Heart right ventricle (tissue), 16 donors: ENCODE measurements at regions not wholly inside any gene's neighbourhood (a gene's known extent, or its start where the extent isn't known, plus 50 kb on each side); places are given as distances from the start of the nearest gene placed in this dataset.

Experiments used
- ATAC-seq, 8 donors: fragments of 200-7000 bp; cut with Tn5 transposase; one replicate each; pipeline ENCODE4 v1.9.1; 2020; ENCODE audit warnings: mild to moderate bottlenecking in 8 of 8, moderate library complexity in 8 of 8, moderate number of reproducible peaks in 1 of 8
- DNase-seq, 2 donors: peaks; one replicate each; pipeline ENCODE4 v3.0.0-alpha.2; 2020
- H3K27ac ChIP-seq, 10 donors: fragments of 200-600 bp; sonication (generic) in 2 of 10; one replicate each; pipeline versions ENCODE4 v1.5.0 to v1.8.0; 2020 to 2022; ENCODE audit warnings: mild to moderate bottlenecking in 3 of 10
- H3K27me3 ChIP-seq, 7 donors: fragments of 200-600 bp; one replicate each; pipeline ENCODE4 v1.8.0; 2021 to 2022; ENCODE audit warnings: mild to moderate bottlenecking in 2 of 7
- H3K36me3 ChIP-seq, 9 donors: fragments of 200-600 bp; sonication (generic) in 1 of 9; one replicate each; pipeline versions ENCODE4 v1.5.0 to v1.8.0; 2020 to 2022; ENCODE audit warnings: mild to moderate bottlenecking in 2 of 9
- H3K4me1 ChIP-seq, 9 donors: fragments of 200-600 bp; sonication (generic) in 1 of 9; one replicate each; pipeline versions ENCODE4 v1.5.0 to v1.8.0; 2020 to 2022; ENCODE audit warnings: mild to moderate bottlenecking in 4 of 9
- H3K4me3 ChIP-seq, 10 donors: fragments of 200-600 bp; sonication (generic) in 2 of 10; one replicate each; pipeline versions ENCODE4 v1.5.0 to v1.8.0; 2020 to 2022; ENCODE audit warnings: mild to moderate bottlenecking in 7 of 10, moderate library complexity in 2 of 10
- H3K9me3 ChIP-seq, 11 donors: fragments of 200-600 bp in 10 of 11; sonication (generic) in 2 of 11; one replicate each; pipeline versions ENCODE4 v1.5.0 to v1.8.0; 2013 to 2022; ENCODE audit warnings: mild to moderate bottlenecking in 2 of 11, control low read depth in 1 of 11, moderate library complexity in 1 of 11
- WGBS, 2 donors: extraction: QIAGEN DNeasy Blood & Tissue Kit; methylation state at CpG; one replicate each; pipeline ENCODE4 v1.1.7; 2013; ENCODE audit warnings: inconsistent platforms in 1 of 2; 5-methylcytosine and 5-hydroxymethylcytosine counted together
- intact Hi-C, 10 donors: fragments of 100-400 bp; cut with DNase I; formaldehyde crosslinking; loops; one replicate each; pipeline versions ENCODE4 v1.11.1 to v1.14.2; 2022
- TF ChIP-seq, protein P1 (sequence below), 9 donors: fragments of 200-600 bp; sonication (generic) in 2 of 9; IDR thresholded peaks; one replicate each; pipeline versions ENCODE4 v1.5.0 to v1.8.0; 2021 to 2022; ENCODE audit warnings: antibody characterized with exemption in 9 of 9, mild to moderate bottlenecking in 5 of 9, moderate library complexity in 1 of 9
- donor health status: Arrhythmogenic right ventricular cardiomyopathy.
- donor health status: ischemic (EF 13 %, LVEDD 7.1; RV severe dilation, severe dysfunction).
- donor health status: healthy with polysubstance abuse.
- donor health status: DM: no; HTN: yes; CAD: no.
- donor health status: DM: no; HTN: no; CAD: no.
- donor health status: ischemic (EF 25% LVEDD 6.9; RV normal size, moderate dysfunction).
- donor health status: ischemic (EF 25% LVEDD 5.7; RV mildly dilated, moderate dysfunction).
- donor health status: healthy.
- donor health status: DM: yes; HTN: yes; CAD: no.
- donor health status: Ischemic cardiomyopathy.
- donor health status: ischemic (EF 35%, LVEDD 5.7; RV mildly dilated, moderate dysfunction).
- donor health status: nonischemic (EF 11% LVEDD 7.7; RV severe dilation, severe dysfunction).
- donor health status: DM: yes; HTN: yes; CAD: no.
- donor health status: PGD.
- donor health status: ischemic (EF 29% LVEDD 5.4; RV normal size, mild dysfunction).
- donor health status: nonischemic (EF 23%, LVEDD 6.1; RV moderate dilation, normal function).

DNA sequence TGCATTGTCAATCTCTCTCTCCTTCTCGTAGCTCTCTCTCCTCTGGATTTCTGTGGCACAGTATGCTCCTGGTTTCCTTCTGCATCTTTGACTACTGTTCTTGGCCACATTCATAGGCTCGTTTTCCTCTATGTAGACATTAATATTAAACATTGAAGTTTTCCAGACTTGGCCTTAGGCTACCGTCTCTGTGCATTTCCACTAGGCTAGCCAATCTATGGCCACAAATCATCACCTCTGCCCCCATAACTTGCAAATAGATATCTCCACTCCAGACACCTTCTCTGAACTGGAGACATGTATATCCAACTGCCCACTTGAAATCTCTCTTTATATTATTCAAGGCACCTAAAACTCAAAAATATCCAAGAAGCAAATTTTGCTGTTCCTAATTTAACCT is 768.5 kb downstream of the TSN start:
- ATAC-seq, result no peak
- DNase-seq, result no peak
- TF ChIP-seq, protein P1, sequence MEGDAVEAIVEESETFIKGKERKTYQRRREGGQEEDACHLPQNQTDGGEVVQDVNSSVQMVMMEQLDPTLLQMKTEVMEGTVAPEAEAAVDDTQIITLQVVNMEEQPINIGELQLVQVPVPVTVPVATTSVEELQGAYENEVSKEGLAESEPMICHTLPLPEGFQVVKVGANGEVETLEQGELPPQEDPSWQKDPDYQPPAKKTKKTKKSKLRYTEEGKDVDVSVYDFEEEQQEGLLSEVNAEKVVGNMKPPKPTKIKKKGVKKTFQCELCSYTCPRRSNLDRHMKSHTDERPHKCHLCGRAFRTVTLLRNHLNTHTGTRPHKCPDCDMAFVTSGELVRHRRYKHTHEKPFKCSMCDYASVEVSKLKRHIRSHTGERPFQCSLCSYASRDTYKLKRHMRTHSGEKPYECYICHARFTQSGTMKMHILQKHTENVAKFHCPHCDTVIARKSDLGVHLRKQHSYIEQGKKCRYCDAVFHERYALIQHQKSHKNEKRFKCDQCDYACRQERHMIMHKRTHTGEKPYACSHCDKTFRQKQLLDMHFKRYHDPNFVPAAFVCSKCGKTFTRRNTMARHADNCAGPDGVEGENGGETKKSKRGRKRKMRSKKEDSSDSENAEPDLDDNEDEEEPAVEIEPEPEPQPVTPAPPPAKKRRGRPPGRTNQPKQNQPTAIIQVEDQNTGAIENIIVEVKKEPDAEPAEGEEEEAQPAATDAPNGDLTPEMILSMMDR (IDR thresholded peaks at IDR 0.05), result no peak
- no peaks in the 10 kb centered on the region for H3K27me3 ChIP-seq
- intact Hi-C loops, result no loop called here
- H3K36me3 ChIP-seq, result no peaks in the 10 kb centered on the region
- 59 to 72% methylated on average over 3 of the region's 3 CpGs for WGBS, 2 donors
- H3K4me3 ChIP-seq, result no peak overlapping the region
- no peaks in the 10 kb centered on the region for H3K4me1 ChIP-seq
- no peak overlapping the region for H3K27ac ChIP-seq
- H3K9me3 ChIP-seq, result peaks cover 0 to 2% (median 0%) of the 10 kb centered on the region in 11 donors

DNA sequence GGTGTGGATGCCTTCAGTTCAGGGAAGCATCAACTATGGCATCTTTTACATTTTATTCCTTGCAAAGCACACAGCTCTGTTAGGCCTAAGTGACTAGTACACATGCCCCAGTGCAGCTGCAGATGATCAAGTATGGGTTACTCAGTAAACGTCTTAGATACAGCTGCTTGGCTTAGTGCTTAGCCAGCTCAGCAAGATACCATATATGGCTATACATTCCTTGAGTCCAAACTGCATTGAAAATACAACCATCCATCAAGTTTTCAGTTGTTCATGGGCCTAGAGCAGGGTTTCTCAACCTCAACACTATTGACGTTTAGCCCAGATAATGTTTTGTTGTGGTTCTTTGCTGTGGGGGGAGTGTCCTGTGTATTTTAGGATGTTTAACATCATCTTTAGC is 769.9 kb downstream of the TSN start:
- WGBS, 2 donors, result 46 to 62% methylated on average over 2 of the region's 2 CpGs
- Histone ChIP-seq H3K4me3 (no peak overlapping the region), H3K36me3 (no peaks in the 10 kb centered on the region), H3K4me1 (no peaks in the 10 kb centered on the region), H3K9me3 (peaks cover 0 to 2% (median 0%) of the 10 kb centered on the region in 11 donors), H3K27me3 (no peaks in the 10 kb centered on the region), H3K27ac (no peak overlapping the region)
- ATAC-seq (no peak), DNase-seq (no peak)
- TF ChIP-seq, protein P1 (IDR thresholded peaks at IDR 0.05), result no peak
- intact Hi-C loops, result no loop called here

DNA sequence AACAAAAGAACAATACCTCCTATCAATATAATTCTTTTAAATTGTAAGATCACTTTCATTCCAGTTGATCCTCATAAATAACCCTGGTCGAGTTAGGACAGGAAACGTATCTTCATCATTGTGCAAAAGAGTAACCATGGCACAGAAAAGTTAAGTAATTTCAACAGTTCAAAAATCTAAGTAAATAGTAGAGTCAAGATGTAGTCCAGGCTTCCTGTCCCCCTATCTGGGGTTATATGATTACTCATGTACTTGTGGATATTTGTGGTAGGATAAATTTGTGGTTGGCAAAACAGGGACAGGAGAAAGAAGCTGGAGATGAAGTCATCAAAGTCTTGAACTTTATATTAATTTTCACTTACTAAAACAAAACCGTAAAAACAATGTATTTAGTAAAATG is 772.6 kb downstream of the TSN start:
- Histone ChIP-seq H3K4me1 (no peaks in the 10 kb centered on the region), H3K36me3 (no peaks in the 10 kb centered on the region), H3K4me3 (no peak overlapping the region), H3K27ac (no peak overlapping the region), H3K27me3 (no peaks in the 10 kb centered on the region), H3K9me3 (peaks cover 0 to 2% (median 0%) of the 10 kb centered on the region in 11 donors)
- DNase-seq (no peak), ATAC-seq (no peak)
- intact Hi-C loops, result no loop called here
- TF ChIP-seq, protein P1 (IDR thresholded peaks at IDR 0.05), result no peak
- WGBS, 2 donors, result 84% methylated on average over 3 of the region's 3 CpGs

DNA sequence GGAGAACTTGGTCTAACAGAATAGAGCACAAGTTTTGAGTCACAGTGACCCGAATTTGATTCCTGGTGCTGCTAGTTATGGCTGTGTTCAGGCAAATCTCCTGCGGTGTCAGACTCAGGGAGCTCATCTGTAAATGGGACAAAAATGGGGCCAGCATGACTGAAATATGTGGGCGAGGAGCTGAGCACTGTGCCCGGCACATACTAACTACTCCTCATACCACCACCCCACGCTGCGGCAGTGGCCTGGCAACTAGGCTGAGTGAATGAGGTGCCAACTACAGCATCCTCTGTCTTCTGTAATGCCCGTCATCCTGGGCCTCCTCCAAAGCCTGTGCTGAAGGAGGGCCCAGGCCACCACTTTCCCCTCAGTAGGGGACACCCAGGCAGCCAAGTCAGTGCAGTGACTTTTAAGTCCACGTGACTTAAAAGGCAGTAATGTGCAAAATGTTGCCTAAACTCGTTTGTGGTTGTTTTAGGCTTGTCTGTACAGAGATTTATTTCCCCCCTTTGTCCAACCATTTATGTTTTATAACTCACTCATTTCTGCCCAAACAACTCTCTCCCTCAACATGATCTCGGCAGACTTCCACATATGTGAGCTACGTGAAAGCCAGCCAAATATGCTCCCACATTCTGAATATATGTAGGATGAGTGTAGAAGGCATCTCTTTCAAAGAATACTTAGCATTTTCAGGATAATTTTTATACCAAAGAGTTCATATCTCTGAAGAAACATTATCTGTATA is 773.7 kb downstream of the TSN start:
- no peak for ATAC-seq
- no peaks in the 10 kb centered on the region for H3K36me3 ChIP-seq
- no peak overlapping the region for H3K27ac ChIP-seq
- peaks cover 0 to 2% (median 0%) of the 10 kb centered on the region in 11 donors for H3K9me3 ChIP-seq
- 90 to 93% methylated on average over 11 of the region's 11 CpGs for WGBS, 2 donors
- TF ChIP-seq, protein P1 (IDR thresholded peaks at IDR 0.05), result no peak
- H3K27me3 ChIP-seq, result no peaks in the 10 kb centered on the region
- no peaks in the 10 kb centered on the region for H3K4me1 ChIP-seq
- no peak overlapping the region for H3K4me3 ChIP-seq
- intact Hi-C loops, result no loop called here
- DNase-seq, result no peak
